ENCODE measurements at regions not wholly inside any gene's neighbourhood (a gene's known extent, or its start where the extent isn't known, plus 50 kb on each side); places are given as distances from the start of the nearest gene placed in this dataset.

- Histone ChIP-seq H3K27me3 (ENCODE audit: control insufficient read depth, insufficient read depth, low read length) (no peaks in the 10 kb centered on the region), H3K4me3 (ENCODE audit: low read depth, low read length) (no peak overlapping the region), H3K36me3 (ENCODE audit: control insufficient read depth, insufficient read depth, low read length) (no peaks in the 10 kb centered on the region)
- TF ChIP-seq, protein P1, sequence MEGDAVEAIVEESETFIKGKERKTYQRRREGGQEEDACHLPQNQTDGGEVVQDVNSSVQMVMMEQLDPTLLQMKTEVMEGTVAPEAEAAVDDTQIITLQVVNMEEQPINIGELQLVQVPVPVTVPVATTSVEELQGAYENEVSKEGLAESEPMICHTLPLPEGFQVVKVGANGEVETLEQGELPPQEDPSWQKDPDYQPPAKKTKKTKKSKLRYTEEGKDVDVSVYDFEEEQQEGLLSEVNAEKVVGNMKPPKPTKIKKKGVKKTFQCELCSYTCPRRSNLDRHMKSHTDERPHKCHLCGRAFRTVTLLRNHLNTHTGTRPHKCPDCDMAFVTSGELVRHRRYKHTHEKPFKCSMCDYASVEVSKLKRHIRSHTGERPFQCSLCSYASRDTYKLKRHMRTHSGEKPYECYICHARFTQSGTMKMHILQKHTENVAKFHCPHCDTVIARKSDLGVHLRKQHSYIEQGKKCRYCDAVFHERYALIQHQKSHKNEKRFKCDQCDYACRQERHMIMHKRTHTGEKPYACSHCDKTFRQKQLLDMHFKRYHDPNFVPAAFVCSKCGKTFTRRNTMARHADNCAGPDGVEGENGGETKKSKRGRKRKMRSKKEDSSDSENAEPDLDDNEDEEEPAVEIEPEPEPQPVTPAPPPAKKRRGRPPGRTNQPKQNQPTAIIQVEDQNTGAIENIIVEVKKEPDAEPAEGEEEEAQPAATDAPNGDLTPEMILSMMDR (IDR thresholded peaks at IDR 0.05; ENCODE audit: insufficient read depth, low read depth, low read length): no peak
- CTCF ChIA-PET: interaction anchor here (0.6 kb wide), 1 partner anchor 11 kb away, joined by 3 read pairs; no protein-coding TSS in a partner anchor
- DNase-seq (ENCODE audit: low read depth): no peak
- POLR2A ChIA-PET: no interaction called here
Measured at GRCh38 chr3:77919244-77919643, 879.3 kb downstream of the ROBO2 start.

GRCh38 chr3:77931255-77932009 is 891.5 kb downstream of the ROBO2 start:
- no peaks in the 10 kb centered on the region for H3K36me3 ChIP-seq (ENCODE audit: control insufficient read depth, insufficient read depth, low read length)
- CTCF ChIA-PET: interaction anchor here (1.0 to 1.3 kb wide), 2 partner anchors 9 to 589 kb away, joined by 3 read pairs; no protein-coding TSS in a partner anchor

DNA sequence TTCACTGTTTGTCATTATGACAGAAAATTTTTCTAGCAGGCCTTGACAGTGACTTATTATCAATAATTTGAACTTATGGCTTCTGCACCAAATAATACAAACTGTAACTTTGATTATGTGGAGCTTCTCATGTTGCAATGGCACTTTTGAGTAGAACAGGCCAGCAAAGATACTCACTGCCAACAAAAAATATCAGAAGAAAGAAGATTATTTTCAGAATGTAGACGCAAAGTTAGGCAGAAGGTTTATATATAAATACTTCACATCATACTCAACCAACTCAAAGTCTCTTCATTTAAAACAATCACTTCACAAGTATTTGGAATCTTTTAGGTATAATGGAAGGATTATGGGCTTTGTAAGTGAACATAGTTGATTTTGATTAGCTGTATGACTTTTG is 893.0 kb downstream of the ROBO2 start:
- Histone ChIP-seq H3K4me3 (ENCODE audit: low read depth, low read length) (no peak overlapping the region), H3K27me3 (ENCODE audit: control insufficient read depth, insufficient read depth, low read length) (no peaks in the 10 kb centered on the region), H3K36me3 (ENCODE audit: control insufficient read depth, insufficient read depth, low read length) (no peaks in the 10 kb centered on the region)
- ChIA-PET POLR2A (no interaction called here), CTCF (no interaction called here)
- no peak for DNase-seq (ENCODE audit: low read depth)
- TF ChIP-seq, protein P1 (IDR thresholded peaks at IDR 0.05; ENCODE audit: insufficient read depth, low read depth, low read length): no peak

More at GRCh38 chr3:77931255-77932009, 891.5 kb downstream of the ROBO2 start:
- Histone ChIP-seq H3K27me3 (ENCODE audit: control insufficient read depth, insufficient read depth, low read length) (no peaks in the 10 kb centered on the region), H3K4me3 (ENCODE audit: low read depth, low read length) (no peak overlapping the region)
- TF ChIP-seq, protein P1 (IDR thresholded peaks at IDR 0.05; ENCODE audit: insufficient read depth, low read depth, low read length): no peak
- DNase-seq (ENCODE audit: low read depth): peak; percentile 8
- POLR2A ChIA-PET: no interaction called here

- Histone ChIP-seq H3K36me3 (ENCODE audit: control insufficient read depth, insufficient read depth, low read length) (no peaks in the 10 kb centered on the region), H3K27me3 (ENCODE audit: control insufficient read depth, insufficient read depth, low read length) (no peaks in the 10 kb centered on the region), H3K4me3 (ENCODE audit: low read depth, low read length) (no peak overlapping the region)
- peak; percentile 4 for DNase-seq (ENCODE audit: low read depth)
- TF ChIP-seq, protein P1 (IDR thresholded peaks at IDR 0.05; ENCODE audit: insufficient read depth, low read depth, low read length): no peak
- CTCF ChIA-PET: interaction anchor here (0.6 kb wide), 1 partner anchor 315 kb away, joined by 3 read pairs; no protein-coding TSS in a partner anchor
- POLR2A ChIA-PET: no interaction called here
Measured at GRCh38 chr3:77933926-77934325, 894.0 kb downstream of the ROBO2 start.

DNA sequence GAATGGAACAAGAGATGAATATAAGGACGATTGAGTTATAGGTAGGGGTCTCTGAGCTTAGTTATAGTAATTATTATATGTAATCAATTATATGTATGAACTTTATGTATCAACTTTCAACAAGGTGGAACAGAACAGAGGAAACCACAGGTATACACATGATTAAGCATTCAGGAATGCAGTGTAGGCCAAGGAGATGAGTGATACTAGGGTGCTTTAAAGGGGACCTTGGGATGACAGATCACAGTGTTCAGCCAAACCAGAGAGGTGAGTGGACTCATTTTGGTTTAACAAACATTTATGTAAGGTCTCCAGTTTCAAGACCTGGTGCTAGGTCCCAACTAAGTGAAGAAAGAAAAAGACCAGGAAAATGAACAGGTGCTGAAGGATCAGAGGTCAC is 895.5 kb downstream of the ROBO2 start:
- Histone ChIP-seq H3K36me3 (ENCODE audit: control insufficient read depth, insufficient read depth, low read length) (no peaks in the 10 kb centered on the region), H3K4me3 (ENCODE audit: low read depth, low read length) (no peak overlapping the region), H3K27me3 (ENCODE audit: control insufficient read depth, insufficient read depth, low read length) (no peaks in the 10 kb centered on the region)
- no peak for DNase-seq (ENCODE audit: low read depth)
- POLR2A ChIA-PET: no interaction called here
- TF ChIP-seq, protein P1 (IDR thresholded peaks at IDR 0.05; ENCODE audit: insufficient read depth, low read depth, low read length): no peak
- CTCF ChIA-PET: no interaction called here
